ENCODE measurements at regions not wholly inside any gene's neighbourhood (a gene's known extent, or its start where the extent isn't known, plus 50 kb on each side); places are given as distances from the start of the nearest gene placed in this dataset.

- H3K4me3 Mint-ChIP-seq, result no peak overlapping the region
- no peak overlapping the region for H3K27ac Mint-ChIP-seq
- ChIA-PET CTCF (no interaction called here), POLR2A (no interaction called here)
- no peaks in the 10 kb centered on the region for H3K4me1 Mint-ChIP-seq
- DNase-seq, result no peak
- peaks cover 42% of the 10 kb centered on the region for H3K27me3 Mint-ChIP-seq
- no peaks in the 10 kb centered on the region for H3K9me3 Mint-ChIP-seq
- no peaks in the 10 kb centered on the region for H3K36me3 Mint-ChIP-seq (ENCODE audit: low read depth)
These were observed 68.1 kb downstream of the TEKT4 start for GRCh38 chr2:94939349-94939748.

- Mint-ChIP-seq H3K4me3 (no peak overlapping the region), H3K4me1 (no peaks in the 10 kb centered on the region), H3K9me3 (no peaks in the 10 kb centered on the region), H3K27ac (no peak overlapping the region), H3K27me3 (peaks cover 22% of the 10 kb centered on the region), H3K36me3 (ENCODE audit: low read depth) (no peaks in the 10 kb centered on the region)
- no peak for DNase-seq
- POLR2A ChIA-PET, result no interaction called here
- CTCF ChIA-PET, result interaction anchor here (1.4 kb wide), 1 partner anchor 10 kb away, joined by 4 read pairs; no protein-coding TSS in a partner anchor
These were observed 76.1 kb downstream of the TEKT4 start for GRCh38 chr2:94947097-94948016.

- no peaks in the 10 kb centered on the region for H3K4me1 Mint-ChIP-seq
- no peaks in the 10 kb centered on the region for H3K9me3 Mint-ChIP-seq
- H3K27ac Mint-ChIP-seq, result no peak overlapping the region
- ChIA-PET CTCF (interaction anchor here (1.2 kb wide), 1 partner anchor 159 kb away, joined by 4 read pairs; no protein-coding TSS in a partner anchor), POLR2A (no interaction called here)
- DNase-seq, result no peak
- H3K4me3 Mint-ChIP-seq, result no peak overlapping the region
- H3K36me3 Mint-ChIP-seq (ENCODE audit: low read depth), result no peaks in the 10 kb centered on the region
- peaks cover 26% of the 10 kb centered on the region for H3K27me3 Mint-ChIP-seq
These were observed 69.8 kb upstream of the MAL start for GRCh38 chr2:94955702-94956101.

- Mint-ChIP-seq H3K27ac (no peak overlapping the region), H3K4me3 (no peak overlapping the region), H3K9me3 (no peaks in the 10 kb centered on the region), H3K27me3 (peaks cover 29% of the 10 kb centered on the region), H3K4me1 (no peaks in the 10 kb centered on the region), H3K36me3 (ENCODE audit: low read depth) (no peaks in the 10 kb centered on the region)
- POLR2A ChIA-PET, result no interaction called here
- CTCF ChIA-PET, result interaction anchor here (1.0 to 1.2 kb wide), 4 partner anchors 8 to 120 kb away, joined by 3 to 4 read pairs (median 3); no protein-coding TSS in a partner anchor
- peak; percentile 44 for DNase-seq
These were observed 68.6 kb upstream of the MAL start for GRCh38 chr2:94956797-94957391.

- H3K27ac Mint-ChIP-seq, result no peak overlapping the region
- peaks cover 25% of the 10 kb centered on the region for H3K27me3 Mint-ChIP-seq
- no peak for DNase-seq
- ChIA-PET CTCF (no interaction called here), POLR2A (no interaction called here)
- no peaks in the 10 kb centered on the region for H3K9me3 Mint-ChIP-seq
- H3K4me1 Mint-ChIP-seq, result no peaks in the 10 kb centered on the region
- no peaks in the 10 kb centered on the region for H3K36me3 Mint-ChIP-seq (ENCODE audit: low read depth)
- no peak overlapping the region for H3K4me3 Mint-ChIP-seq
These were observed 67.3 kb upstream of the MAL start for GRCh38 chr2:94958245-94958644.

GRCh38 chr2:94960266-94960665 lies 65.2 kb upstream of the MAL start:
- DNase-seq, result no peak
- Mint-ChIP-seq H3K27me3 (peaks cover 28% of the 10 kb centered on the region), H3K36me3 (ENCODE audit: low read depth) (no peaks in the 10 kb centered on the region), H3K9me3 (no peaks in the 10 kb centered on the region), H3K4me3 (no peak overlapping the region), H3K27ac (no peak overlapping the region), H3K4me1 (no peaks in the 10 kb centered on the region)
- POLR2A ChIA-PET, result no interaction called here
- CTCF ChIA-PET, result no interaction called here

- H3K4me1 Mint-ChIP-seq, result no peaks in the 10 kb centered on the region
- no peak overlapping the region for H3K4me3 Mint-ChIP-seq
- no peak for DNase-seq
These were observed 64.8 kb upstream of the MAL start for GRCh38 chr2:94960751-94961150.

GRCh38 chr2:94964193-94964592 lies 61.3 kb upstream of the MAL start:
- Mint-ChIP-seq H3K9me3 (no peaks in the 10 kb centered on the region), H3K4me1 (no peaks in the 10 kb centered on the region), H3K4me3 (no peak overlapping the region), H3K36me3 (ENCODE audit: low read depth) (no peaks in the 10 kb centered on the region), H3K27ac (no peak overlapping the region), H3K27me3 (peaks cover 31% of the 10 kb centered on the region)
- ChIA-PET CTCF (no interaction called here), POLR2A (no interaction called here)
- DNase-seq, result no peak

More at GRCh38 chr2:94960751-94961150, 64.8 kb upstream of the MAL start:
- Mint-ChIP-seq H3K27me3 (peaks cover 28% of the 10 kb centered on the region), H3K27ac (no peak overlapping the region), H3K36me3 (ENCODE audit: low read depth) (no peaks in the 10 kb centered on the region), H3K9me3 (no peaks in the 10 kb centered on the region)
- POLR2A ChIA-PET, result no interaction called here
- CTCF ChIA-PET, result no interaction called here

- H3K9me3 Mint-ChIP-seq, result no peaks in the 10 kb centered on the region
- no peaks in the 10 kb centered on the region for H3K4me1 Mint-ChIP-seq
- POLR2A ChIA-PET, result no interaction called here
- peaks cover 36% of the 10 kb centered on the region for H3K27me3 Mint-ChIP-seq
- H3K36me3 Mint-ChIP-seq (ENCODE audit: low read depth), result no peaks in the 10 kb centered on the region
- CTCF ChIA-PET, result no interaction called here
- H3K27ac Mint-ChIP-seq, result no peak overlapping the region
- no peak overlapping the region for H3K4me3 Mint-ChIP-seq
- DNase-seq, result no peak
These were observed 58.8 kb upstream of the MAL start for GRCh38 chr2:94966689-94967088.

- no peak overlapping the region for H3K27ac Mint-ChIP-seq
- H3K27me3 Mint-ChIP-seq, result peaks cover 34% of the 10 kb centered on the region
- no peak for DNase-seq
- H3K4me1 Mint-ChIP-seq, result no peaks in the 10 kb centered on the region
- H3K9me3 Mint-ChIP-seq, result no peaks in the 10 kb centered on the region
- POLR2A ChIA-PET, result no interaction called here
- no peak overlapping the region for H3K4me3 Mint-ChIP-seq
- H3K36me3 Mint-ChIP-seq (ENCODE audit: low read depth), result no peaks in the 10 kb centered on the region
- CTCF ChIA-PET, result no interaction called here
These were observed 55.2 kb upstream of the MAL start for GRCh38 chr2:94970353-94970752.
